ENCODE measurements at regions not wholly inside any gene's neighbourhood (a gene's known extent, or its start where the extent isn't known, plus 50 kb on each side); places are given as distances from the start of the nearest gene placed in this dataset.

- no peaks in the 10 kb centered on the region for H3K36me3 ChIP-seq (ENCODE audit: control insufficient read depth in 1 of 2, insufficient read depth in 2 of 2, low read length in 2 of 2)
- peaks cover 31 to 50% of the 10 kb centered on the region in 2 experiments for H3K4me1 ChIP-seq (ENCODE audit: control insufficient read depth in 1 of 2, insufficient read depth in 2 of 2, low read length in 2 of 2)
- H3K79me2 ChIP-seq (ENCODE audit: insufficient read depth, low read length), result no peaks in the 10 kb centered on the region
- peak overlapping the region; percentile 37 for H2AFZ ChIP-seq (ENCODE audit: low read depth, low read length, poor library complexity, severe bottlenecking)
- no peaks in the 10 kb centered on the region for H3K27me3 ChIP-seq (ENCODE audit: insufficient read depth, low read length)
- CTCF ChIA-PET, result interaction anchor here (2.2 kb wide), 1 partner anchor 18 kb away, joined by 12 read pairs; no protein-coding TSS in a partner anchor
- intact Hi-C loops (cut with micrococcal nuclease), result no loop called here
- BruUV-seq (replicated peaks), result TSS peak; percentile 78
- ATAC-seq, result peak; percentile 95
- no peaks in the 10 kb centered on the region for H3K9me2 ChIP-seq (ENCODE audit: insufficient read depth)
- H3K27ac ChIP-seq (ENCODE audit: low read depth, low read length), result peak overlapping the region; percentile 88
- peak overlapping the region; percentile 75 for H3K4me2 ChIP-seq (ENCODE audit: low read length)
- peaks cover 0 to 7% of the 10 kb centered on the region in 2 experiments; a peak in 1 of 4 replicates for H3K9me3 ChIP-seq (ENCODE audit: control insufficient read depth in 1 of 2, insufficient read depth in 1 of 2, low read depth in 1 of 2, low read length in 2 of 2)
- peak overlapping the region; percentile 6 to 43 for H3K4me3 ChIP-seq (replicated peaks in 1 of 2; ENCODE audit: low read depth in 1 of 2, low read length in 2 of 2)
- H4K20me1 ChIP-seq (ENCODE audit: insufficient read depth), result no peaks in the 10 kb centered on the region
- RAD21 ChIA-PET (ENCODE audit: low non-redundant PET in 1 of 2, low total read pairs in 2 of 2, uncharacterized antibody in 2 of 2, unreplicated experiment in 2 of 2), result interaction anchor here in 1 of 2 experiments (0.6 kb wide), 1 partner anchor 1276 kb away, joined by 4 read pairs; no protein-coding TSS in a partner anchor
- POLR2A ChIA-PET, result interaction anchor here (1.0 to 1.6 kb wide), 3 partner anchors 26 to 319 kb away, joined by 3 to 4 read pairs (median 3); partner anchors contain the start of gene HS3ST1
- DNase-seq (ENCODE audit: low read depth, low spot score), result peak; percentile 83
- H3K9ac ChIP-seq (ENCODE audit: low read length), result peak overlapping the region; percentile 60
- TF ChIP-seq SP1 (IDR thresholded peaks at IDR 0.05; ENCODE audit: low read depth) (peak; percentile 73), ELF1 (IDR thresholded peaks at IDR 0.05; ENCODE audit: borderline replicate concordance, low read depth) (no peak), MAX (IDR thresholded peaks at IDR 0.05) (peak; percentile 61; the same call in 1 of the 2 replicates), RAD21 (IDR thresholded peaks at IDR 0.05; ENCODE audit: low read depth) (peak; percentile 7; the same call in 1 of the 2 replicates), CTCF (IDR thresholded peaks at IDR 0.05 in 2 of 3, conservative IDR thresholded peaks at IDR 0.05 in 1 of 3; ENCODE audit: borderline replicate concordance in 1 of 3, insufficient read depth in 1 of 3, low read depth in 2 of 3, low read length in 2 of 3) (no peak), FOSL1 (IDR thresholded peaks at IDR 0.05; ENCODE audit: low read depth) (peak; percentile 81), EZH2 (IDR thresholded peaks at IDR 0.05) (no peak), REST (IDR thresholded peaks at IDR 0.05; ENCODE audit: low read depth) (no peak), ZFX (IDR thresholded peaks at IDR 0.05) (no peak), CBX3 (IDR thresholded peaks at IDR 0.05; ENCODE audit: low read depth) (peak; percentile 74), TCF7L2 (IDR thresholded peaks at IDR 0.05; ENCODE audit: borderline replicate concordance, extremely low read depth, insufficient read depth, insufficient read length) (no peak), JUND (IDR thresholded peaks at IDR 0.05) (peak; percentile 68), EZH2phosphoT487 (IDR thresholded peaks at IDR 0.05; ENCODE audit: borderline replicate concordance) (no peak), YY1 (IDR thresholded peaks at IDR 0.05; ENCODE audit: extremely low read depth, insufficient replicate concordance, low read depth, low read length) (peak; percentile 48), SRF (IDR thresholded peaks at IDR 0.05; ENCODE audit: low read depth) (no peak), POLR2A (IDR thresholded peaks at IDR 0.05; ENCODE audit: borderline replicate concordance, extremely low read depth, insufficient read depth, insufficient read length) (no peak), ATF3 (IDR thresholded peaks at IDR 0.05) (no peak), CEBPB (IDR thresholded peaks at IDR 0.05; ENCODE audit: low read depth) (no peak), ZBTB33 (IDR thresholded peaks at IDR 0.05; ENCODE audit: extremely low read depth, insufficient replicate concordance, low read length) (no peak)
Measured at GRCh38 chr4:11748164-11748872, 319.6 kb upstream of the HS3ST1 start.
